ENCODE measurements at regions not wholly inside any gene's neighbourhood (a gene's known extent, or its start where the extent isn't known, plus 50 kb on each side); places are given as distances from the start of the nearest gene placed in this dataset.

DNA sequence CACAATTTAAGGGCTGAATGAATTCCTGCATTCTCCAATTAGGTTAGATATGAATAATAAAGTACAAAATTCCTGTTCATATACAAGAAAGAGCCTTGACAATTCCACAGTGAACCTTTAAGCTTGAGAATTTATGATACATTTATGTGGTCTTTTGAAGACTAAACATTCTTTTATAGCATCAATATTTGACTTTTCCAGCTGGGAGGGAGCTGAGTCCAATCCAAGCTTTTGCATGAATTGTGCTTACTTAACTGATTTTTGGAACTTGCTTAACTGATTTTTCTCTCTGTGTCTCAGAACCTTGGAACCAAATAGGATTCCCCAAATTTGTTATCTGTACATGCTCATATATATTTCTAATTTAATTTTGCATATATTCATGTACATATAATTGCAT, 388.0 kb downstream of the TRIB2 start:
- Histone ChIP-seq H3K27me3 (replicated peaks in 1 of 4; ENCODE audit: control insufficient read depth in 3 of 4, extremely low read depth in 1 of 4, insufficient read depth in 3 of 4, low read length in 3 of 4) (no peaks in the 10 kb centered on the region), H3K79me2 (ENCODE audit: control insufficient read depth in 1 of 2, insufficient read depth in 2 of 2, low read length in 2 of 2) (no peaks in the 10 kb centered on the region), H3K36me3 (ENCODE audit: control insufficient read depth in 2 of 4, insufficient read depth in 4 of 4, low read length in 3 of 4) (no peaks in the 10 kb centered on the region), H4K20me1 (replicated peaks in 1 of 2; ENCODE audit: control insufficient read depth in 1 of 2, insufficient read depth in 2 of 2, low read length in 2 of 2) (no peaks in the 10 kb centered on the region), H2BK12ac (ENCODE audit: low read depth, low read length) (no peak overlapping the region), H3K23me2 (ENCODE audit: low read depth, low read length) (no peaks in the 10 kb centered on the region), H4K8ac (ENCODE audit: extremely low read depth, insufficient read depth, low read length) (no peak overlapping the region), H3K14ac (ENCODE audit: insufficient read length) (no peak overlapping the region), H3K27ac (ENCODE audit: low read depth, low read length) (no peak overlapping the region), H2AK5ac (ENCODE audit: low read depth, low read length) (no peak overlapping the region), H3K4me1 (replicated peaks in 1 of 4; ENCODE audit: control insufficient read depth in 3 of 4, insufficient read depth in 4 of 4, low read length in 3 of 4) (no peaks in the 10 kb centered on the region), H2BK20ac (ENCODE audit: low read length) (no peak overlapping the region), H3K18ac (ENCODE audit: extremely low read depth, low read length) (no peak overlapping the region), H2BK15ac (ENCODE audit: low read length) (no peak overlapping the region), H3K79me1 (ENCODE audit: low read depth, low read length) (no peaks in the 10 kb centered on the region), H3K4me2 (ENCODE audit: insufficient read depth in 1 of 2, low read depth in 2 of 2, low read length in 2 of 2) (no peak overlapping the region), H4K91ac (replicated peaks; ENCODE audit: insufficient read length, low read length) (no peak overlapping the region), H2AFZ (ENCODE audit: low read length) (no peak overlapping the region), H3K9me3 (ENCODE audit: insufficient read depth in 2 of 2, low read depth in 1 of 2, low read length in 1 of 2) (peaks cover 4 to 6% of the 10 kb centered on the region in 2 experiments; a peak in 2 of 4 replicates), H4K5ac (ENCODE audit: insufficient read length, low read depth, low read length) (no peak overlapping the region), H3K9ac (replicated peaks in 1 of 4; ENCODE audit: extremely low read depth in 1 of 4, low read depth in 3 of 4, low read length in 3 of 4) (no peak overlapping the region), H3K23ac (ENCODE audit: insufficient read length) (no peak overlapping the region), H3K4ac (replicated peaks; ENCODE audit: insufficient read length, low read depth, low read length) (no peak overlapping the region), H2BK120ac (replicated peaks; ENCODE audit: low read depth, low read length) (no peak overlapping the region), H3K56ac (replicated peaks; ENCODE audit: insufficient read length, low read depth, low read length) (no peak overlapping the region), H2BK5ac (ENCODE audit: low read depth, low read length) (no peak overlapping the region), H3K4me3 (ENCODE audit: extremely low read depth in 1 of 4, insufficient read depth in 2 of 4, low read depth in 3 of 4, low read length in 4 of 4) (no peak overlapping the region)
- POLR2A ChIA-PET (ENCODE audit: partially characterized antibody), result no interaction called here
- DNase-seq (ENCODE audit: low read depth in 1 of 2, low spot score in 2 of 2) (no peak), FAIRE-seq (no peak)
- CTCF ChIA-PET (ENCODE audit: partially characterized antibody), result no interaction called here
- TF ChIP-seq, protein P1, sequence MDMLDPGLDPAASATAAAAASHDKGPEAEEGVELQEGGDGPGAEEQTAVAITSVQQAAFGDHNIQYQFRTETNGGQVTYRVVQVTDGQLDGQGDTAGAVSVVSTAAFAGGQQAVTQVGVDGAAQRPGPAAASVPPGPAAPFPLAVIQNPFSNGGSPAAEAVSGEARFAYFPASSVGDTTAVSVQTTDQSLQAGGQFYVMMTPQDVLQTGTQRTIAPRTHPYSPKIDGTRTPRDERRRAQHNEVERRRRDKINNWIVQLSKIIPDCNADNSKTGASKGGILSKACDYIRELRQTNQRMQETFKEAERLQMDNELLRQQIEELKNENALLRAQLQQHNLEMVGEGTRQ (IDR thresholded peaks at IDR 0.05; ENCODE audit: low read length), result no peak
- no peak for TF ChIP-seq EGR1 (IDR thresholded peaks at IDR 0.05; ENCODE audit: borderline replicate concordance, low read depth, low read length)
- no peak for TF ChIP-seq RBBP5 (IDR thresholded peaks at IDR 0.05; ENCODE audit: borderline replicate concordance, low read depth, low read length)
- no peak for TF ChIP-seq RNF2 (IDR thresholded peaks at IDR 0.05; ENCODE audit: borderline replicate concordance, low read depth, low read length, missing control alignments, poor library complexity, severe bottlenecking)
- TF ChIP-seq, protein P2, sequence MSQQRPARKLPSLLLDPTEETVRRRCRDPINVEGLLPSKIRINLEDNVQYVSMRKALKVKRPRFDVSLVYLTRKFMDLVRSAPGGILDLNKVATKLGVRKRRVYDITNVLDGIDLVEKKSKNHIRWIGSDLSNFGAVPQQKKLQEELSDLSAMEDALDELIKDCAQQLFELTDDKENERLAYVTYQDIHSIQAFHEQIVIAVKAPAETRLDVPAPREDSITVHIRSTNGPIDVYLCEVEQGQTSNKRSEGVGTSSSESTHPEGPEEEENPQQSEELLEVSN (IDR thresholded peaks at IDR 0.05), result no peak
- TF ChIP-seq JUN (IDR thresholded peaks at IDR 0.05; ENCODE audit: low read depth, low read length), result no peak
- no peak for TF ChIP-seq GTF2F1 (IDR thresholded peaks at IDR 0.05; ENCODE audit: borderline replicate concordance, low read depth, low read length)
- TF ChIP-seq TAF1 (IDR thresholded peaks at IDR 0.05; ENCODE audit: low read depth, low read length), result no peak
- TF ChIP-seq CHD2 (IDR thresholded peaks at IDR 0.05; ENCODE audit: low read length), result no peak
- no peak for TF ChIP-seq BCL11A (IDR thresholded peaks at IDR 0.05; ENCODE audit: low read depth in 2 of 2, low read length in 2 of 2)
- TF ChIP-seq YY1 (IDR thresholded peaks at IDR 0.05; ENCODE audit: low read depth, low read length), result no peak
- TF ChIP-seq CBX8 (IDR thresholded peaks at IDR 0.05; ENCODE audit: borderline replicate concordance, low read depth, low read length), result no peak
- TF ChIP-seq, protein P3, sequence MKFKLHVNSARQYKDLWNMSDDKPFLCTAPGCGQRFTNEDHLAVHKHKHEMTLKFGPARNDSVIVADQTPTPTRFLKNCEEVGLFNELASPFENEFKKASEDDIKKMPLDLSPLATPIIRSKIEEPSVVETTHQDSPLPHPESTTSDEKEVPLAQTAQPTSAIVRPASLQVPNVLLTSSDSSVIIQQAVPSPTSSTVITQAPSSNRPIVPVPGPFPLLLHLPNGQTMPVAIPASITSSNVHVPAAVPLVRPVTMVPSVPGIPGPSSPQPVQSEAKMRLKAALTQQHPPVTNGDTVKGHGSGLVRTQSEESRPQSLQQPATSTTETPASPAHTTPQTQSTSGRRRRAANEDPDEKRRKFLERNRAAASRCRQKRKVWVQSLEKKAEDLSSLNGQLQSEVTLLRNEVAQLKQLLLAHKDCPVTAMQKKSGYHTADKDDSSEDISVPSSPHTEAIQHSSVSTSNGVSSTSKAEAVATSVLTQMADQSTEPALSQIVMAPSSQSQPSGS (IDR thresholded peaks at IDR 0.05; ENCODE audit: low read length), result no peak

All from H1 (cell line).